ENCODE measurements at regions not wholly inside any gene's neighbourhood (a gene's known extent, or its start where the extent isn't known, plus 50 kb on each side); places are given as distances from the start of the nearest gene placed in this dataset.

GRCh38 chr21:41672543-41672915, 94.3 kb downstream of the RIPK4 start:
- Histone ChIP-seq H3K36me3 (no peaks in the 10 kb centered on the region), H3K4me1 (no peaks in the 10 kb centered on the region), H3K9me3 (no peaks in the 10 kb centered on the region), H3K4me3 (no peak overlapping the region), H3K27me3 (no peaks in the 10 kb centered on the region), H3K27ac (no peak overlapping the region)
- no peak for DNase-seq (ENCODE audit: low spot score in 2 of 2)
- intact Hi-C loops (cut with DNase I; ENCODE audit: low total_unique reads): no loop called here
- TF ChIP-seq POLR2A (IDR thresholded peaks at IDR 0.05) (no peak), CTCF (IDR thresholded peaks at IDR 0.05) (no peak), POLR2AphosphoS5 (IDR thresholded peaks at IDR 0.05) (no peak)

GRCh38 chr21:41671859-41672542, 94.9 kb downstream of the RIPK4 start:
- H3K27ac ChIP-seq: no peak overlapping the region
- H3K4me3 ChIP-seq: no peak overlapping the region
- TF ChIP-seq CTCF (IDR thresholded peaks at IDR 0.05) (no peak), POLR2A (IDR thresholded peaks at IDR 0.05) (no peak), POLR2AphosphoS5 (IDR thresholded peaks at IDR 0.05) (no peak)
- DNase-seq (ENCODE audit: low spot score in 2 of 2): no peak
- intact Hi-C loops (cut with DNase I; ENCODE audit: low total_unique reads): no loop called here
- H3K9me3 ChIP-seq: no peaks in the 10 kb centered on the region
- H3K36me3 ChIP-seq: no peaks in the 10 kb centered on the region
- H3K4me1 ChIP-seq: no peaks in the 10 kb centered on the region
- H3K27me3 ChIP-seq: no peaks in the 10 kb centered on the region

- Histone ChIP-seq H3K36me3 (no peaks in the 10 kb centered on the region), H3K4me3 (no peak overlapping the region), H3K27me3 (no peaks in the 10 kb centered on the region), H3K4me1 (no peaks in the 10 kb centered on the region), H3K9me3 (no peaks in the 10 kb centered on the region), H3K27ac (no peak overlapping the region)
- TF ChIP-seq CTCF (IDR thresholded peaks at IDR 0.05) (no peak), POLR2AphosphoS5 (IDR thresholded peaks at IDR 0.05) (no peak), POLR2A (IDR thresholded peaks at IDR 0.05) (no peak)
- intact Hi-C loops (cut with DNase I; ENCODE audit: low total_unique reads): no loop called here
- no peak for DNase-seq (ENCODE audit: low spot score in 2 of 2)
These were observed 95.6 kb downstream of the RIPK4 start for GRCh38 chr21:41671212-41671762.

- intact Hi-C loops (cut with DNase I; ENCODE audit: low total_unique reads): no loop called here
- H3K27ac ChIP-seq: no peak overlapping the region
- H3K9me3 ChIP-seq: no peaks in the 10 kb centered on the region
- no peak overlapping the region for H3K4me3 ChIP-seq
- no peaks in the 10 kb centered on the region for H3K27me3 ChIP-seq
- TF ChIP-seq POLR2AphosphoS5 (IDR thresholded peaks at IDR 0.05): no peak
- TF ChIP-seq CTCF (IDR thresholded peaks at IDR 0.05): no peak
- no peak for TF ChIP-seq POLR2A (IDR thresholded peaks at IDR 0.05)
- no peaks in the 10 kb centered on the region for H3K36me3 ChIP-seq
- H3K4me1 ChIP-seq: no peaks in the 10 kb centered on the region
- DNase-seq (ENCODE audit: low spot score in 2 of 2): no peak
These were observed 96.6 kb downstream of the RIPK4 start for GRCh38 chr21:41670056-41670805.

GRCh38 chr21:41669533-41669830, 97.4 kb downstream of the RIPK4 start:
- Histone ChIP-seq H3K4me1 (no peaks in the 10 kb centered on the region), H3K9me3 (no peaks in the 10 kb centered on the region), H3K4me3 (no peak overlapping the region), H3K27ac (no peak overlapping the region), H3K27me3 (no peaks in the 10 kb centered on the region), H3K36me3 (no peaks in the 10 kb centered on the region)
- DNase-seq (ENCODE audit: low spot score in 2 of 2): no peak
- TF ChIP-seq POLR2A (IDR thresholded peaks at IDR 0.05) (no peak), CTCF (IDR thresholded peaks at IDR 0.05) (no peak), POLR2AphosphoS5 (IDR thresholded peaks at IDR 0.05) (no peak)
- intact Hi-C loops (cut with DNase I; ENCODE audit: low total_unique reads): no loop called here
